VCaP (cell line): ENCODE measurements at regions not wholly inside any gene's neighbourhood (a gene's known extent, or its start where the extent isn't known, plus 50 kb on each side); places are given as distances from the start of the nearest gene placed in this dataset.

Experiments used
- H3K27ac ChIP-seq: fragments of 450-650 bp; 2 replicates; pipeline ENCODE4 v1.5.1; 2017
- CTCF ChIP-seq: fragments of 450-650 bp; conservative IDR thresholded peaks from 2 replicates; pipeline ENCODE4 v1.5.1; 2017; ENCODE audit warnings: mild to moderate bottlenecking, moderate library complexity

DNA sequence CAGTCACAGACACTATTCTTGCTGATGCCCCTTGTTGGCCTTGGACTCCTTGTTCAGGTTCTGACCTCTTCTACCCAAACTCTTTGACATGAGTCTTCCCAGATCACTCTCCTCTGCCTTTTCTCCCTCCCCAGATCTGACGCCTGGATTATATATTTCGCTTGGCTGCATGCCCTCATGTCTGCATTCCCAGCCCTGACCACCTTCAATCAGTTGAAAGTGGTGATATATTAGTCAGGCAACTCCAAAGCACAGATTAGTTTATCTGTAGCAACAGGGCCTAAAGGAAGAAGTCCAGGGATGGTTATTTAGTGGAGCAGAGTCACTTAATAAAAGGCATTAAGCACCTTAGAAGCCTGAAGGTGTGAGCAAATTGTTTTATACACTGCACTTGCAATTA lies 110.0 kb upstream of the GUCA2B start:
- TF ChIP-seq CTCF = no peak
- H3K27ac ChIP-seq = no peak overlapping the region

GRCh38 chr1:42041031-42041430 lies 112.2 kb upstream of the GUCA2B start:
- no peak overlapping the region for H3K27ac ChIP-seq

DNA sequence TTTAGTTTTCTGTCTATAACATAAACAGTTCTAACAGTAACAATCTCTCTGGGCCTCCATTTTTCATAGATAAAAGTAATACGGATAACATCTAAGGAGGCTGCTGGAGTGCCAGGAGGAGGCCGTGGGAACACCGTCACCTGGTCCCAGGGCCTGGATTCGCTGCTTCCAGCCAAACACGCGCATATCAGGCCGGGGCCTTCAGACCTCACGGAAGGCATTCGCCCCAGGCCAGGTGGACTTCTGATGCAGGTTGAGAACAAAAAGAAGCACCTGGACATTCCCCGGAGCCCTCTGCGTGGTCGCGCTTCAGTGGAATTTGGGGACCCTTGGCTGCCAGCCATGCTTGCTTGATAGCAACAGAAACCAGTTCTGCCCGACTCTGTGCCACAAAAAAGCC lies 113.1 kb upstream of the GUCA2B start:
- no peak for TF ChIP-seq CTCF

More at GRCh38 chr1:42041031-42041430, 112.2 kb upstream of the GUCA2B start:
- no peak for TF ChIP-seq CTCF

GRCh38 chr1:42038261-42038660 lies 114.9 kb upstream of the GUCA2B start:
- H3K27ac ChIP-seq = no peak overlapping the region
- no peak for TF ChIP-seq CTCF

More for the DNA sequence above, 113.1 kb upstream of the GUCA2B start:
- no peak overlapping the region for H3K27ac ChIP-seq

DNA sequence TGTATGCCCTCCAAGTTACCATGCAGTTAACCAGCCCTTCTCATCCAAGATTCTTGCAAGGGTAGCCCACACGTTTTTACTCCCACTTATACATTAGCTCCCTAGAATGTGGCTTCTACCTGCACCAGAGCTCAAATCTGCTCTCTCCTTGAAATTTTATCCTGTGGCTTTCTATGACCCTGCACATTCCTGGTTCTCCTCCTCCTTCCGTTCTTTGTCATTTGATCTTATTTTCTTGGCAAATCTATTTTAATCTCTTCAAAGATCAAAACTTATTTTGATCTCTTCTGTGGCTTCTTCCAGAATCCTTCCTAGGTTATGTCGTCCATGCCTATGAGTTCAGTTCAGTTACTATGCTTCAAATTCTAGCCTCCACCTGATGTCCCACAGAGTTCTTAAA lies 115.6 kb upstream of the GUCA2B start:
- no peak for TF ChIP-seq CTCF
- H3K27ac ChIP-seq = no peak overlapping the region

- H3K27ac ChIP-seq = no peak overlapping the region
These were observed 116.0 kb upstream of the GUCA2B start for GRCh38 chr1:42037161-42037560.

GRCh38 chr1:42035830-42036604 lies 117.2 kb upstream of the GUCA2B start:
- TF ChIP-seq CTCF = peak; percentile 35
- H3K27ac ChIP-seq = peak overlapping the region; percentile 77

More at GRCh38 chr1:42037161-42037560, 116.0 kb upstream of the GUCA2B start:
- TF ChIP-seq CTCF = no peak
